ENCODE measurements at regions not wholly inside any gene's neighbourhood (a gene's known extent, or its start where the extent isn't known, plus 50 kb on each side); places are given as distances from the start of the nearest gene placed in this dataset.

- no peak overlapping the region for H3K27ac ChIP-seq (ENCODE audit: low read depth, low read length)
These were observed 241.0 kb upstream of the RBBP8 start for GRCh38 chr18:22691946-22692710.

GRCh38 chr18:22694954-22695353 lies 238.2 kb upstream of the RBBP8 start:
- Histone ChIP-seq H4K20me1 (ENCODE audit: low read depth, low read length) (no peaks in the 10 kb centered on the region), H3K9me3 (ENCODE audit: insufficient read depth, low read length) (no peaks in the 10 kb centered on the region), H3K9me2 (replicated peaks; ENCODE audit: insufficient read depth, low read length) (no peaks in the 10 kb centered on the region), H2AFZ (ENCODE audit: low read depth, low read length, severe bottlenecking) (no peak overlapping the region), H3K27ac (ENCODE audit: low read depth, low read length) (no peak overlapping the region), H3K79me2 (ENCODE audit: insufficient read depth, low read length) (no peaks in the 10 kb centered on the region), H3K4me3 (ENCODE audit: insufficient read depth, low read length, poor library complexity, severe bottlenecking) (no peak overlapping the region), H3K36me3 (ENCODE audit: low read length) (no peaks in the 10 kb centered on the region), H3K9ac (ENCODE audit: low read length) (no peak overlapping the region), H3K27me3 (ENCODE audit: low read length) (no peaks in the 10 kb centered on the region), H3K4me2 (ENCODE audit: low read depth, low read length, poor library complexity, severe bottlenecking) (no peak overlapping the region), H3F3A (ENCODE audit: insufficient read depth) (no peaks in the 10 kb centered on the region)
- TF ChIP-seq EZH2phosphoT487 (conservative IDR thresholded peaks at IDR 0.05; ENCODE audit: low read length) (no peak), CTCF (IDR thresholded peaks at IDR 0.05; ENCODE audit: insufficient read depth, low read length, poor library complexity, severe bottlenecking) (no peak)

More at GRCh38 chr18:22691946-22692710, 241.0 kb upstream of the RBBP8 start:
- H3K4me3 ChIP-seq (ENCODE audit: insufficient read depth, low read length, poor library complexity, severe bottlenecking), result no peak overlapping the region
- H3K9ac ChIP-seq (ENCODE audit: low read length), result no peak overlapping the region
- H3K79me2 ChIP-seq (ENCODE audit: insufficient read depth, low read length), result no peaks in the 10 kb centered on the region
- no peak overlapping the region for H2AFZ ChIP-seq (ENCODE audit: low read depth, low read length, severe bottlenecking)
- TF ChIP-seq EZH2phosphoT487 (conservative IDR thresholded peaks at IDR 0.05; ENCODE audit: low read length) (no peak), CTCF (IDR thresholded peaks at IDR 0.05; ENCODE audit: insufficient read depth, low read length, poor library complexity, severe bottlenecking) (no peak)
- no peaks in the 10 kb centered on the region for H3K27me3 ChIP-seq (ENCODE audit: low read length)
- H3K9me2 ChIP-seq (replicated peaks; ENCODE audit: insufficient read depth, low read length), result no peaks in the 10 kb centered on the region
- no peak overlapping the region for H3K4me2 ChIP-seq (ENCODE audit: low read depth, low read length, poor library complexity, severe bottlenecking)
- H3K36me3 ChIP-seq (ENCODE audit: low read length), result no peaks in the 10 kb centered on the region
- H3K9me3 ChIP-seq (ENCODE audit: insufficient read depth, low read length), result peaks cover 8% of the 10 kb centered on the region; the same call in 1 of the 2 replicates
- no peaks in the 10 kb centered on the region for H4K20me1 ChIP-seq (ENCODE audit: low read depth, low read length)
- H3F3A ChIP-seq (ENCODE audit: insufficient read depth), result no peaks in the 10 kb centered on the region

GRCh38 chr18:22695674-22696073 lies 237.5 kb upstream of the RBBP8 start:
- Histone ChIP-seq H4K20me1 (ENCODE audit: low read depth, low read length) (no peaks in the 10 kb centered on the region), H3K27ac (ENCODE audit: low read depth, low read length) (no peak overlapping the region), H3K4me3 (ENCODE audit: insufficient read depth, low read length, poor library complexity, severe bottlenecking) (no peak overlapping the region), H3F3A (ENCODE audit: insufficient read depth) (no peaks in the 10 kb centered on the region), H3K79me2 (ENCODE audit: insufficient read depth, low read length) (no peaks in the 10 kb centered on the region), H3K9me3 (ENCODE audit: insufficient read depth, low read length) (no peaks in the 10 kb centered on the region), H3K9me2 (replicated peaks; ENCODE audit: insufficient read depth, low read length) (no peaks in the 10 kb centered on the region), H3K27me3 (ENCODE audit: low read length) (no peaks in the 10 kb centered on the region), H3K9ac (ENCODE audit: low read length) (no peak overlapping the region), H3K4me2 (ENCODE audit: low read depth, low read length, poor library complexity, severe bottlenecking) (no peak overlapping the region), H2AFZ (ENCODE audit: low read depth, low read length, severe bottlenecking) (no peak overlapping the region), H3K36me3 (ENCODE audit: low read length) (no peaks in the 10 kb centered on the region)
- TF ChIP-seq EZH2phosphoT487 (conservative IDR thresholded peaks at IDR 0.05; ENCODE audit: low read length), result no peak
- no peak for TF ChIP-seq CTCF (IDR thresholded peaks at IDR 0.05; ENCODE audit: insufficient read depth, low read length, poor library complexity, severe bottlenecking)
